ENCODE measurements at regions not wholly inside any gene's neighbourhood (a gene's known extent, or its start where the extent isn't known, plus 50 kb on each side); places are given as distances from the start of the nearest gene placed in this dataset.

GRCh38 chr15:46682969-46683791 is 1034.1 kb upstream of the SEMA6D start:
- Histone ChIP-seq H4K20me1 (ENCODE audit: low read length) (no peaks in the 10 kb centered on the region), H3K9ac (ENCODE audit: low read length) (no peak overlapping the region), H3K9me2 (replicated peaks; ENCODE audit: low read length) (no peaks in the 10 kb centered on the region), H3K36me3 (ENCODE audit: low read depth, low read length) (no peaks in the 10 kb centered on the region), H3K27ac (ENCODE audit: low read length) (no peak overlapping the region), H2AFZ (ENCODE audit: low read length) (no peak overlapping the region), H3K27me3 (ENCODE audit: low read length) (no peaks in the 10 kb centered on the region), H3K79me2 (ENCODE audit: low read length) (no peaks in the 10 kb centered on the region), H3K9me3 (ENCODE audit: low read length) (no peaks in the 10 kb centered on the region), H3F3A (ENCODE audit: low read length, unreplicated experiment) (no peaks in the 10 kb centered on the region), H3K4me1 (ENCODE audit: insufficient read depth, low read length) (no peaks in the 10 kb centered on the region), H3K4me3 (ENCODE audit: low read length) (no peak overlapping the region), H3K4me2 (ENCODE audit: low read length) (no peak overlapping the region)
- intact Hi-C loops (cut with micrococcal nuclease), result no loop called here
- POLR2A ChIA-PET (ENCODE audit: unreplicated experiment), result no interaction called here
- TF ChIP-seq EZH2 (IDR thresholded peaks at IDR 0.05; ENCODE audit: low read length, unreplicated experiment), result no peak
- no peak for TF ChIP-seq EZH2phosphoT487 (IDR thresholded peaks at IDR 0.05; ENCODE audit: borderline replicate concordance, low read length)
- TF ChIP-seq, protein P1, sequence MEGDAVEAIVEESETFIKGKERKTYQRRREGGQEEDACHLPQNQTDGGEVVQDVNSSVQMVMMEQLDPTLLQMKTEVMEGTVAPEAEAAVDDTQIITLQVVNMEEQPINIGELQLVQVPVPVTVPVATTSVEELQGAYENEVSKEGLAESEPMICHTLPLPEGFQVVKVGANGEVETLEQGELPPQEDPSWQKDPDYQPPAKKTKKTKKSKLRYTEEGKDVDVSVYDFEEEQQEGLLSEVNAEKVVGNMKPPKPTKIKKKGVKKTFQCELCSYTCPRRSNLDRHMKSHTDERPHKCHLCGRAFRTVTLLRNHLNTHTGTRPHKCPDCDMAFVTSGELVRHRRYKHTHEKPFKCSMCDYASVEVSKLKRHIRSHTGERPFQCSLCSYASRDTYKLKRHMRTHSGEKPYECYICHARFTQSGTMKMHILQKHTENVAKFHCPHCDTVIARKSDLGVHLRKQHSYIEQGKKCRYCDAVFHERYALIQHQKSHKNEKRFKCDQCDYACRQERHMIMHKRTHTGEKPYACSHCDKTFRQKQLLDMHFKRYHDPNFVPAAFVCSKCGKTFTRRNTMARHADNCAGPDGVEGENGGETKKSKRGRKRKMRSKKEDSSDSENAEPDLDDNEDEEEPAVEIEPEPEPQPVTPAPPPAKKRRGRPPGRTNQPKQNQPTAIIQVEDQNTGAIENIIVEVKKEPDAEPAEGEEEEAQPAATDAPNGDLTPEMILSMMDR (conservative IDR thresholded peaks at IDR 0.05; ENCODE audit: low read depth, low read length), result no peak
- CTCF ChIA-PET, result no interaction called here
- DNase-seq (no peak), ATAC-seq (no peak)
- BruUV-seq (replicated peaks), result no TSS peak

DNA sequence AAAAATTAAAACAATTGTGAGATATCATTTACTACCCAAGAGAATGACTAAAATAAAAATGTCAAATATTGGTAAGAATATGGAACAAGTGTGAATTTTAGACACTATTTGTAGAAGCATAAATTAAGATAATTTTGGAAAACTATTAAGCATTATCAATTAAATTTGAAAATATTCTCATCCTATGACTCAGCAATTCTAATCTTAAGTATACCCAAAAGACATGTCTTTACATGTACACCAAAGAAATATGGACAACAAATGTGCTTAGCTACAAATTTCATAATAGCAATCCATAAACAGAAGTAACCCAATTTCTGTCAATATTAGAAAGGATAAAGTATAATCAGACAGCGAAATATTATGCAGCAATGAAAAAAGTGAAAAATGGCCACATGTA is 1032.2 kb upstream of the SEMA6D start:
- Histone ChIP-seq H3K36me3 (ENCODE audit: low read depth, low read length) (no peaks in the 10 kb centered on the region), H3K79me2 (ENCODE audit: low read length) (no peaks in the 10 kb centered on the region), H4K20me1 (ENCODE audit: low read length) (no peaks in the 10 kb centered on the region), H3K9me2 (replicated peaks; ENCODE audit: low read length) (no peaks in the 10 kb centered on the region), H3K9ac (ENCODE audit: low read length) (no peak overlapping the region), H3K27ac (ENCODE audit: low read length) (no peak overlapping the region), H3K27me3 (ENCODE audit: low read length) (no peaks in the 10 kb centered on the region), H3K4me1 (ENCODE audit: insufficient read depth, low read length) (no peaks in the 10 kb centered on the region), H3K9me3 (ENCODE audit: low read length) (no peaks in the 10 kb centered on the region), H3F3A (ENCODE audit: low read length, unreplicated experiment) (no peaks in the 10 kb centered on the region), H2AFZ (ENCODE audit: low read length) (no peak overlapping the region), H3K4me2 (ENCODE audit: low read length) (no peak overlapping the region), H3K4me3 (ENCODE audit: low read length) (no peak overlapping the region)
- intact Hi-C loops (cut with micrococcal nuclease), result no loop called here
- CTCF ChIA-PET, result no interaction called here
- TF ChIP-seq, protein P1 (conservative IDR thresholded peaks at IDR 0.05; ENCODE audit: low read depth, low read length), result no peak
- TF ChIP-seq EZH2 (IDR thresholded peaks at IDR 0.05; ENCODE audit: low read length, unreplicated experiment) (no peak), EZH2phosphoT487 (IDR thresholded peaks at IDR 0.05; ENCODE audit: borderline replicate concordance, low read length) (no peak)
- ATAC-seq, result no peak
- no TSS peak for BruUV-seq (replicated peaks)
- POLR2A ChIA-PET (ENCODE audit: unreplicated experiment), result no interaction called here
- no peak for DNase-seq

DNA sequence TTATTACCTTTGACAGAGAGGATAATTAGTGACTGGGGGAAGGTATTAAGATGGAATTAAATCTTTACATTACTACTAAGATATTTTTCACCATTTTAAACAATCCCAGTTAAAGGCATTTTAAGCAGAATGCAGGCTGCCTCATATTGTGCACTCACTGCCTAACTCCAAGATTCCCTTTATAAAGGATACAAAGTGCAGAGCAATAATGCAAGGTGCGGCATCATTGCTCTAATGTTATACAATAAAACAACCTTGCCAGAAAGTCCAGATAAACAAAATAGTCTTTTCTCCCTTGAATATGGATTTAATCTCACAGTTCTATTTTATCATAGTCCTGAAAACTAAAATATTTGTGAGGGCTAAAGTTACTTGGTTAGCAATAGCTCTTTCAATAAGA is 1031.6 kb upstream of the SEMA6D start:
- no TSS peak for BruUV-seq (replicated peaks)
- CTCF ChIA-PET, result no interaction called here
- intact Hi-C loops (cut with micrococcal nuclease), result no loop called here

More for the DNA sequence above, 1031.6 kb upstream of the SEMA6D start:
- H2AFZ ChIP-seq (ENCODE audit: low read length), result no peak overlapping the region
- POLR2A ChIA-PET (ENCODE audit: unreplicated experiment), result no interaction called here
- no peaks in the 10 kb centered on the region for H3K27me3 ChIP-seq (ENCODE audit: low read length)
- TF ChIP-seq, protein P1 (conservative IDR thresholded peaks at IDR 0.05; ENCODE audit: low read depth, low read length), result no peak
- no peak overlapping the region for H3K4me2 ChIP-seq (ENCODE audit: low read length)
- no peaks in the 10 kb centered on the region for H3F3A ChIP-seq (ENCODE audit: low read length, unreplicated experiment)
- H3K27ac ChIP-seq (ENCODE audit: low read length), result no peak overlapping the region
- H3K4me3 ChIP-seq (ENCODE audit: low read length), result no peak overlapping the region
- H3K9ac ChIP-seq (ENCODE audit: low read length), result no peak overlapping the region
- no peaks in the 10 kb centered on the region for H3K9me3 ChIP-seq (ENCODE audit: low read length)
- H3K79me2 ChIP-seq (ENCODE audit: low read length), result no peaks in the 10 kb centered on the region
- H3K4me1 ChIP-seq (ENCODE audit: insufficient read depth, low read length), result no peaks in the 10 kb centered on the region
- no peaks in the 10 kb centered on the region for H3K9me2 ChIP-seq (replicated peaks; ENCODE audit: low read length)
- no peak for DNase-seq
- H3K36me3 ChIP-seq (ENCODE audit: low read depth, low read length), result no peaks in the 10 kb centered on the region
- no peak for ATAC-seq
- H4K20me1 ChIP-seq (ENCODE audit: low read length), result no peaks in the 10 kb centered on the region

Measured in PC-3 (cell line).